A549 (cell line): ENCODE measurements at regions not wholly inside any gene's neighbourhood (a gene's known extent, or its start where the extent isn't known, plus 50 kb on each side); places are given as distances from the start of the nearest gene placed in this dataset.

Experiments
- ATAC-seq, 2 experiments: fragments of 200-7000 bp in 1 of 2; fragments of >200 bp in 1 of 2; cut with Nextera tagmentation in 1 of 2; cut with Tn5 transposase in 1 of 2; 3 replicates each; pipeline versions ENCODE4 v1.8.0 to v1.9.1; 2018 to 2020; ENCODE audit warnings: mild to moderate bottlenecking in 1 of 2, moderate library complexity in 1 of 2
- CTCF ChIA-PET: fragments of 300-600 bp; sonication (Branson Sonifier 250); formaldehyde crosslinking; extraction: SDS; loops from one replicate; lab custom pipeline; 2021; ENCODE audit warnings: antibody characterized with exemption, inconsistent platforms; lab: Yijun Ruan, JAX
- POLR2A ChIA-PET: fragments of 350-600 bp; formaldehyde crosslinking; extraction: SDS; loops from one replicate; lab custom pipeline; 2021; ENCODE audit warnings: antibody characterized with exemption, inconsistent platforms; lab: Yijun Ruan, JAX
- DNase-seq, 2 experiments: peaks; one replicate each; pipeline versions ENCODE4 v3.0.0 to v3.0.0-alpha.2; 2011 to 2016; ENCODE audit warnings: low read depth in 1 of 2, low spot score in 1 of 2
- FAIRE-seq: peaks from 2 replicates; lab custom pipeline; 2011; peaks lifted over from hg19 to GRCh38; lab: Jason Lieb, UNC
- H3K27ac ChIP-seq, 2 experiments: fragments of >200 bp; sonication (Bioruptor Twin); formaldehyde crosslinking; 3 replicates each; pipeline ENCODE4 v1.5.1; 2016 to 2017
- H3K4me1 ChIP-seq: fragments of >200 bp; sonication (Bioruptor Twin); formaldehyde crosslinking; 3 replicates; pipeline ENCODE4 v1.6.1; 2016
- H3K4me2 ChIP-seq: fragments of >200 bp; sonication (Bioruptor Twin); formaldehyde crosslinking; 3 replicates; pipeline ENCODE4 v1.6.1; 2016
- H3K4me3 ChIP-seq: fragments of >200 bp; sonication (Bioruptor Twin); formaldehyde crosslinking; 3 replicates; pipeline ENCODE4 v1.5.1; 2016
- H3K9me3 ChIP-seq: fragments of >200 bp; sonication (Bioruptor Twin); formaldehyde crosslinking; 3 replicates; pipeline ENCODE4 v1.6.1; 2016
- BHLHE40 ChIP-seq: IDR thresholded peaks from 2 replicates; pipeline ENCODE4 v1.6.1; 2012; ENCODE audit warnings: low read depth, low read length, inconsistent platforms
- CEBPB ChIP-seq, 2 experiments: fragments of >200 bp in 1 of 2; sonication (Bioruptor Twin) in 1 of 2; formaldehyde crosslinking in 1 of 2; IDR thresholded peaks; 2 replicates each; pipeline ENCODE4 v1.6.1; 2012 to 2016
- EHF ChIP-seq: fragments of 250-450 bp; sonication (Bioruptor Pico); IDR thresholded peaks from 2 replicates; pipeline ENCODE4 v1.5.0; 2020; ENCODE audit warnings: mild to moderate bottlenecking
- FOSB ChIP-seq: fragments of 250-450 bp; sonication (Bioruptor Pico); IDR thresholded peaks from 2 replicates; pipeline ENCODE4 v1.5.0; 2020; ENCODE audit warnings: mild to moderate bottlenecking, moderate library complexity
- FOSL2 ChIP-seq, 2 experiments: fragments of 450-650 bp in 1 of 2; fragments of >200 bp in 1 of 2; sonication (Bioruptor Twin) in 1 of 2; formaldehyde crosslinking; IDR thresholded peaks; 2 replicates each; pipeline versions ENCODE4 v1.5.0 to v1.6.1; 2016 to 2020; ENCODE audit warnings: mild to moderate bottlenecking in 1 of 2, moderate library complexity in 1 of 2
- FOXS1 ChIP-seq: fragments of 250-450 bp; sonication (Bioruptor Pico); IDR thresholded peaks from 2 replicates; pipeline ENCODE4 v1.5.0; 2020; ENCODE audit warnings: mild to moderate bottlenecking, moderate library complexity
- HOXB5 ChIP-seq: fragments of 250-450 bp; sonication (Bioruptor Pico); IDR thresholded peaks from 2 replicates; pipeline ENCODE4 v1.5.0; 2020; ENCODE audit warnings: mild to moderate bottlenecking, moderate library complexity
- JUN ChIP-seq, 2 experiments: fragments of >200 bp; sonication (Bioruptor Twin); formaldehyde crosslinking; IDR thresholded peaks; 2 replicates in 1 of 2; 3 replicates in 1 of 2; pipeline ENCODE4 v1.6.1; 2016 to 2017
- JUNB ChIP-seq: fragments of >200 bp; sonication (Bioruptor Twin); formaldehyde crosslinking; IDR thresholded peaks from 2 replicates; pipeline ENCODE4 v1.6.1; 2016
- KDM1A ChIP-seq: fragments of 200-600 bp; sonication (generic); IDR thresholded peaks from 2 replicates; pipeline ENCODE4 v1.6.1; 2016; ENCODE audit warnings: low read depth, mild to moderate bottlenecking
- KDM5A ChIP-seq: fragments of 200-600 bp; sonication (generic); IDR thresholded peaks from 2 replicates; pipeline ENCODE4 v1.6.1; 2016; ENCODE audit warnings: antibody characterized with exemption, mild to moderate bottlenecking
- MAZ ChIP-seq: fragments of 150-350 bp; IDR thresholded peaks from 2 replicates; pipeline ENCODE4 v1.6.1; 2014; ENCODE audit warnings: antibody characterized with exemption, low read depth, low read length, borderline replicate concordance
- NPAS2 ChIP-seq: fragments of 250-450 bp; sonication (Bioruptor Pico); IDR thresholded peaks from 2 replicates; pipeline ENCODE4 v1.8.0; 2022; ENCODE audit warnings: mild to moderate bottlenecking, moderate library complexity, borderline replicate concordance
- NR3C1 ChIP-seq: fragments of >200 bp; sonication (Bioruptor Twin); formaldehyde crosslinking; IDR thresholded peaks from 3 replicates; pipeline ENCODE4 v1.6.1; 2017
- POLR2AphosphoS2 ChIP-seq: conservative IDR thresholded peaks from 2 replicates; pipeline ENCODE4 v1.6.1; 2012; ENCODE audit warnings: low read length, improper control_type of control experiment, inconsistent platforms
- RAD21 ChIP-seq, 2 experiments: fragments of >200 bp in 1 of 2; sonication (Bioruptor Twin) in 1 of 2; formaldehyde crosslinking in 1 of 2; IDR thresholded peaks in 1 of 2; conservative IDR thresholded peaks in 1 of 2; 2 replicates in 1 of 2; 3 replicates in 1 of 2; pipeline ENCODE4 v1.6.1; 2012 to 2018; ENCODE audit warnings: inconsistent platforms in 1 of 2
- SREBF2 ChIP-seq: fragments of 450-650 bp; IDR thresholded peaks from 2 replicates; pipeline ENCODE4 v1.6.1; 2014; ENCODE audit warnings: mild to moderate bottlenecking, moderate library complexity
- TFCP2L1 ChIP-seq: fragments of 250-450 bp; sonication (Bioruptor Pico); IDR thresholded peaks from 2 replicates; pipeline ENCODE4 v1.5.0; 2021; ENCODE audit warnings: mild to moderate bottlenecking
- TP53 ChIP-seq: fragments of 250-450 bp; sonication (Bioruptor Pico); IDR thresholded peaks from 2 replicates; pipeline ENCODE4 v1.5.0; 2021; ENCODE audit warnings: mild to moderate bottlenecking, moderate library complexity
- ZFP36 ChIP-seq: fragments of 450-650 bp; IDR thresholded peaks from 2 replicates; pipeline ENCODE4 v1.6.1; 2014; ENCODE audit warnings: borderline replicate concordance; ENCODE audit not compliant: partially characterized antibody
- ZSCAN20 ChIP-seq: fragments of 250-450 bp; sonication (Bioruptor Pico); IDR thresholded peaks from 2 replicates; pipeline ENCODE4 v1.8.0; 2022; ENCODE audit warnings: mild to moderate bottlenecking, moderate library complexity
- WGBS: methylation state at CpG from one replicate; pipeline ENCODE4 v1.1.6; 2017; ENCODE audit errors: missing lambda C conversion rate; 5-methylcytosine and 5-hydroxymethylcytosine counted together
- TF ChIP-seq, protein P1 (sequence below): fragments of >200 bp; sonication (Bioruptor Twin); formaldehyde crosslinking; IDR thresholded peaks from 3 replicates; pipeline ENCODE4 v1.5.1; 2016
- TF ChIP-seq, protein P2 (sequence below): fragments of >200 bp; sonication (Bioruptor Twin); formaldehyde crosslinking; IDR thresholded peaks from 3 replicates; pipeline ENCODE4 v1.6.1; 2016
- TF ChIP-seq, protein P3 (sequence below): fragments of >200 bp; sonication (Bioruptor Twin); formaldehyde crosslinking; IDR thresholded peaks from 2 replicates; pipeline ENCODE4 v1.6.1; 2016
- TF ChIP-seq, protein P4 (sequence below): fragments of 150-350 bp; IDR thresholded peaks from 2 replicates; pipeline ENCODE4 v1.6.1; 2014; ENCODE audit warnings: low read depth, mild to moderate bottlenecking, low read length
- TF ChIP-seq, protein P5 (sequence below): IDR thresholded peaks from 2 replicates; pipeline ENCODE4 v1.6.1; 2012
- TF ChIP-seq, protein P6 (sequence below): IDR thresholded peaks from 2 replicates; pipeline ENCODE4 v1.6.1; 2012; ENCODE audit warnings: low read depth, borderline replicate concordance

DNA sequence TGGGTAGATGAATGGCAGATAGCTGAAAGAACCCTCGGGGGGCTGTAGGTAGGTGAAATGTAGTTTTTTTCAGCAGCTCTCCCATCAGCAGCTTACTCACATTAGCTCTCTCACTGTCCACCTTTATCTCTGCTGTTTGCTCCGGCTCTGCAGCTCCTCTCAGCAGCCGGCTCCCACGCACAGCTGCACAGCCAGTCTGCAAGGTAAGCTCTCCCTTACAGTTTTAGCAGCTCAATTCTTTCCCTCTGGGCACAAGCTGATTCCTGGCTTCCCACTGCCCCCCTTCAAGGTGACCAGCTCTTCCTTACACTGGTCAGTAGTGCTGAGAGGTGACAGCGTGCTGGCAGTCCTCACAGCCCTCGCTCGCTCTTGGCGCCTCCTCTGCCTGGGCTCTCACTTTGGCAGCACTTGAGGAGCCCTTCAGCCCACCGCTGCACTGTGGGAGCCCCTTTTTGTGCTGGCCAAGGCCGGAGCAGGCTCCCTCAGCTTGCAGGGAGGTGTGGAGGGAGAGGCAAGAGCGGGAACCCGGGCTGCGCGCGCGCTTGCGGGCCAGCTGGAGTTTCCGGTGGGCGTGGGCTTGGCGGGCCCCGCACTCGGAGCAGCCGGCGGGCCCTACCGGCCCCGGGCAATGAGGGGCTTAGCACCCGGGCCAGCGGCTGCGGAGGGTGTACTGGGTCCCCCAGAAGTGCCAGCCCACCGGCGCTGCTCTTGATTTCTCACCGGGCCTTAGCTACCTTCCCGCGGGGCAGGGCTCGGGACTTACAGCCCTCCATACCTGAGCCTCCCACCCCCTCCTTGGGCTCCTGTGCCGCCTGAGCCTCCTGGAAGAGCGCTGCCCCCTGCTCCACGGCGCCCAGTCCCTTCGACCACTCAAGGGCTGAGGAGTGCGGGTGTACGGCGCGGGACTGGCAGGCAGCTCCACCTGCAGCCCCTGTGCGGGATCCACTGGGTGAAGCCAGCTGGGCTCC lies 393.6 kb downstream of the CENPC start:
- Histone ChIP-seq H3K27ac (no peak overlapping the region), H3K4me1 (no peaks in the 10 kb centered on the region), H3K4me2 (no peak overlapping the region), H3K4me3 (no peak overlapping the region), H3K9me3 (no peaks in the 10 kb centered on the region)
- WGBS, result 67% methylated on average over 19 of the region's 45 CpGs
- ChIA-PET POLR2A (no interaction called here), CTCF (no interaction called here)
- no peak for FAIRE-seq
- no peak for DNase-seq
- TF ChIP-seq RAD21 (conservative IDR thresholded peaks at IDR 0.05 in 1 of 2, IDR thresholded peaks at IDR 0.05 in 1 of 2) (no peak), ZFP36 (no peak), JUNB (no peak), CEBPB (IDR thresholded peaks at IDR 0.05) (no peak), ZSCAN20 (CRISPR knock-in tag) (no peak), NPAS2 (CRISPR knock-in tag) (no peak), TP53 (CRISPR knock-in tag) (no peak), FOSL2 (IDR thresholded peaks at IDR 0.05) (no peak), FOSL2 (CRISPR knock-in tag; IDR thresholded peaks at IDR 0.05) (no peak), NR3C1 (no peak), TFCP2L1 (CRISPR knock-in tag) (no peak), HOXB5 (CRISPR knock-in tag) (no peak), MAZ (no peak), EHF (no peak), KDM5A (no peak), POLR2AphosphoS2 (no peak), FOXS1 (CRISPR knock-in tag) (no peak)
- TF ChIP-seq, protein P1, sequence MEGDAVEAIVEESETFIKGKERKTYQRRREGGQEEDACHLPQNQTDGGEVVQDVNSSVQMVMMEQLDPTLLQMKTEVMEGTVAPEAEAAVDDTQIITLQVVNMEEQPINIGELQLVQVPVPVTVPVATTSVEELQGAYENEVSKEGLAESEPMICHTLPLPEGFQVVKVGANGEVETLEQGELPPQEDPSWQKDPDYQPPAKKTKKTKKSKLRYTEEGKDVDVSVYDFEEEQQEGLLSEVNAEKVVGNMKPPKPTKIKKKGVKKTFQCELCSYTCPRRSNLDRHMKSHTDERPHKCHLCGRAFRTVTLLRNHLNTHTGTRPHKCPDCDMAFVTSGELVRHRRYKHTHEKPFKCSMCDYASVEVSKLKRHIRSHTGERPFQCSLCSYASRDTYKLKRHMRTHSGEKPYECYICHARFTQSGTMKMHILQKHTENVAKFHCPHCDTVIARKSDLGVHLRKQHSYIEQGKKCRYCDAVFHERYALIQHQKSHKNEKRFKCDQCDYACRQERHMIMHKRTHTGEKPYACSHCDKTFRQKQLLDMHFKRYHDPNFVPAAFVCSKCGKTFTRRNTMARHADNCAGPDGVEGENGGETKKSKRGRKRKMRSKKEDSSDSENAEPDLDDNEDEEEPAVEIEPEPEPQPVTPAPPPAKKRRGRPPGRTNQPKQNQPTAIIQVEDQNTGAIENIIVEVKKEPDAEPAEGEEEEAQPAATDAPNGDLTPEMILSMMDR, result no peak
- TF ChIP-seq, protein P2, sequence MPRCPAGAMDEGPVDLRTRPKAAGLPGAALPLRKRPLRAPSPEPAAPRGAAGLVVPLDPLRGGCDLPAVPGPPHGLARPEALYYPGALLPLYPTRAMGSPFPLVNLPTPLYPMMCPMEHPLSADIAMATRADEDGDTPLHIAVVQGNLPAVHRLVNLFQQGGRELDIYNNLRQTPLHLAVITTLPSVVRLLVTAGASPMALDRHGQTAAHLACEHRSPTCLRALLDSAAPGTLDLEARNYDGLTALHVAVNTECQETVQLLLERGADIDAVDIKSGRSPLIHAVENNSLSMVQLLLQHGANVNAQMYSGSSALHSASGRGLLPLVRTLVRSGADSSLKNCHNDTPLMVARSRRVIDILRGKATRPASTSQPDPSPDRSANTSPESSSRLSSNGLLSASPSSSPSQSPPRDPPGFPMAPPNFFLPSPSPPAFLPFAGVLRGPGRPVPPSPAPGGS, result no peak
- TF ChIP-seq, protein P3, sequence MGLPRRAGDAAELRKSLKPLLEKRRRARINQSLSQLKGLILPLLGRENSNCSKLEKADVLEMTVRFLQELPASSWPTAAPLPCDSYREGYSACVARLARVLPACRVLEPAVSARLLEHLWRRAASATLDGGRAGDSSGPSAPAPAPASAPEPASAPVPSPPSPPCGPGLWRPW, result no peak
- TF ChIP-seq, protein P4, sequence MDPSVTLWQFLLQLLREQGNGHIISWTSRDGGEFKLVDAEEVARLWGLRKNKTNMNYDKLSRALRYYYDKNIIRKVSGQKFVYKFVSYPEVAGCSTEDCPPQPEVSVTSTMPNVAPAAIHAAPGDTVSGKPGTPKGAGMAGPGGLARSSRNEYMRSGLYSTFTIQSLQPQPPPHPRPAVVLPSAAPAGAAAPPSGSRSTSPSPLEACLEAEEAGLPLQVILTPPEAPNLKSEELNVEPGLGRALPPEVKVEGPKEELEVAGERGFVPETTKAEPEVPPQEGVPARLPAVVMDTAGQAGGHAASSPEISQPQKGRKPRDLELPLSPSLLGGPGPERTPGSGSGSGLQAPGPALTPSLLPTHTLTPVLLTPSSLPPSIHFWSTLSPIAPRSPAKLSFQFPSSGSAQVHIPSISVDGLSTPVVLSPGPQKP, result no peak
- no peak for ATAC-seq

DNA sequence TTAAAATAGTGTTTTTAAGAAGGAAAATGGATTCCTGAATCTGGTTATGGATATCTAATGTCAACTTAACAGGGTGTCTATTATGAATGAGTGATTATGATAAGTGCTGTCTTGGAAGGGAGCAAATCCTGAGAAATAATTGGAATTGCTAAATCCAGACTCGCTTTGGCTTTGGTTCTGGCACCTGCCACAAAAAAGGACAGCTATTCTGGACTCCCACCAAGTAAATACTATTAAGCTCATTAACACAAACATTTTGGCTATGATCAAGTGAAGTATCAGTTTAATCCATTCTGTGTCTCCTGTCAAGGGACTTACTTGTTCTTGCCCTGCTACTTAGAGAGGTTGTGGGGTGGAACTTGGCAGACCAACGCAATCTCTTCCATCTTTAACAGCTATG lies 403.7 kb downstream of the CENPC start:
- DNase-seq (no peak), FAIRE-seq (no peak), ATAC-seq (no peak)
- no peak overlapping the region for H3K4me3 ChIP-seq
- TF ChIP-seq, protein P3, result no peak
- TF ChIP-seq BHLHE40, result no peak
- TF ChIP-seq SREBF2, result no peak
- TF ChIP-seq HOXB5 (CRISPR knock-in tag), result no peak
- TF ChIP-seq JUNB, result no peak
- TF ChIP-seq, protein P5, sequence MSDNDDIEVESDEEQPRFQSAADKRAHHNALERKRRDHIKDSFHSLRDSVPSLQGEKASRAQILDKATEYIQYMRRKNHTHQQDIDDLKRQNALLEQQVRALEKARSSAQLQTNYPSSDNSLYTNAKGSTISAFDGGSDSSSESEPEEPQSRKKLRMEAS, result no peak
- TF ChIP-seq KDM1A, result no peak
- no peak for TF ChIP-seq FOSB (CRISPR knock-in tag)
- TF ChIP-seq EHF, result no peak
- no peak for TF ChIP-seq POLR2AphosphoS2
- TF ChIP-seq, protein P6, sequence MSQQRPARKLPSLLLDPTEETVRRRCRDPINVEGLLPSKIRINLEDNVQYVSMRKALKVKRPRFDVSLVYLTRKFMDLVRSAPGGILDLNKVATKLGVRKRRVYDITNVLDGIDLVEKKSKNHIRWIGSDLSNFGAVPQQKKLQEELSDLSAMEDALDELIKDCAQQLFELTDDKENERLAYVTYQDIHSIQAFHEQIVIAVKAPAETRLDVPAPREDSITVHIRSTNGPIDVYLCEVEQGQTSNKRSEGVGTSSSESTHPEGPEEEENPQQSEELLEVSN, result no peak
- TF ChIP-seq RAD21 (conservative IDR thresholded peaks at IDR 0.05 in 1 of 2, IDR thresholded peaks at IDR 0.05 in 1 of 2), result no peak
- no peak for TF ChIP-seq NR3C1
- no peak for TF ChIP-seq JUN (IDR thresholded peaks at IDR 0.05)
- CTCF ChIA-PET, result interaction anchor here (1.1 kb wide), 1 partner anchor 9 kb away, joined by 3 read pairs; no protein-coding TSS in a partner anchor
- no peaks in the 10 kb centered on the region for H3K9me3 ChIP-seq
- H3K4me2 ChIP-seq, result no peak overlapping the region
- POLR2A ChIA-PET, result no interaction called here
- no peak overlapping the region for H3K27ac ChIP-seq
- whole genome bisulfite sequencing, result 11% methylated on average over 2 of the region's 2 CpGs
- no peaks in the 10 kb centered on the region for H3K4me1 ChIP-seq
